NB4 (cell line): ENCODE measurements at regions not wholly inside any gene's neighbourhood (a gene's known extent, or its start where the extent isn't known, plus 50 kb on each side); places are given as distances from the start of the nearest gene placed in this dataset.

Experiments used
- MYC ChIP-seq: IDR thresholded peaks from 2 replicates; pipeline ENCODE4 v1.6.1; 2011; ENCODE audit warnings: low read depth, low read length
- POLR2A ChIP-seq: IDR thresholded peaks from 2 replicates; pipeline ENCODE4 v1.6.1; 2011; ENCODE audit warnings: mild to moderate bottlenecking; ENCODE audit not compliant: insufficient read length; ENCODE audit errors: extremely low read depth

DNA sequence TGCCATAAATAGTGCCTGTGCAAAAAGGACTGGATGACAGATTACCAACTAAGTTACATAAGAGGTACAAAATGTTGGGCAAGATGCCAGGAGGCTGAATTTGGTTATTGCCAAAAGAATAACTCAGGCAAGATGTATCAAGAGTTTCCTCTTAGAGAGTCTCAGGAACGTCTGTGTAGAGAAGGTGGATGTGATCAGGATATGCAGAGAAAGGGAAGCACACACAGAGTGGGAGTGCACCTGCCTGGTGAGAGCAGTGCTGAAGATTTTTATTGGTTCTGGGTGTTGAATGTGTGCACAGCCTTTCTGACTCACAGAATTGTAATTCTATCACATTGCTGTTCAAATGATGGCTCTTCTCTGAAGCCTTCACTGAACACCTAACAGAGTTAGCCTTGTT, 156.8 kb upstream of the HS3ST1 start:
- TF ChIP-seq POLR2A (no peak), MYC (no peak)
